ENCODE measurements at regions not wholly inside any gene's neighbourhood (a gene's known extent, or its start where the extent isn't known, plus 50 kb on each side); places are given as distances from the start of the nearest gene placed in this dataset.
A peak's percentile ranks its signal among the peaks of the same experiment; 100 is the strongest.
"Not testable (repeated sequence)": the region's sequence is repeated elsewhere in the genome, so short reads cannot be mapped to it uniquely, and the experiment has no call there.

- no peak for TF ChIP-seq CTCF (conservative IDR thresholded peaks at IDR 0.05)
- no peak overlapping the region for H3K4me3 ChIP-seq (ENCODE audit: low read length)
- Mint-ChIP-seq H3K27ac (no peak overlapping the region), H3K9me3 (no peaks in the 10 kb centered on the region), H3K4me1 (no peaks in the 10 kb centered on the region), H3K36me3 (ENCODE audit: low read depth) (no peaks in the 10 kb centered on the region), H3K4me3 (no peak overlapping the region), H3K27me3 (ENCODE audit: insufficient read depth) (peaks cover under 1% of the 10 kb centered on the region)
- H3K27ac ChIP-seq (ENCODE audit: low read depth, low read length), result no peak overlapping the region
- H3K9me3 ChIP-seq (ENCODE audit: control insufficient read depth, low read length), result no peaks in the 10 kb centered on the region
- H3K36me3 ChIP-seq (ENCODE audit: control insufficient read depth, insufficient read depth, low read length), result no peaks in the 10 kb centered on the region
- H3K4me1 ChIP-seq (ENCODE audit: control insufficient read depth, insufficient read depth, low read length), result no peaks in the 10 kb centered on the region
- 87 to 100% methylated on average over 1 to 2 of the region's 2 CpGs for WGBS, 2 experiments (ENCODE audit: insufficient coverage in 1 of 2, insufficient read length in 1 of 2)
- no peak for DNase-seq
- H3K9ac ChIP-seq (ENCODE audit: extremely low read depth, low read length, poor library complexity, severe bottlenecking), result no peak overlapping the region
- no peaks in the 10 kb centered on the region for H3K27me3 ChIP-seq (ENCODE audit: control insufficient read depth, insufficient read depth, low read length, poor library complexity, severe bottlenecking)
Observed at GRCh38 chr13:70985371-70985770, 877.1 kb upstream of the KLHL1 start.

- not testable (repeated sequence) for DNase-seq; H3K9me3 ChIP-seq (ENCODE audit: control insufficient read depth, low read length); H3K27me3 Mint-ChIP-seq (ENCODE audit: insufficient read depth); H3K36me3 ChIP-seq (ENCODE audit: control insufficient read depth, insufficient read depth, low read length); H3K4me1 Mint-ChIP-seq; H3K27me3 ChIP-seq (ENCODE audit: control insufficient read depth, insufficient read depth, low read length, poor library complexity, severe bottlenecking); H3K36me3 Mint-ChIP-seq (ENCODE audit: low read depth); H3K4me3 ChIP-seq (ENCODE audit: low read length); H3K9ac ChIP-seq (ENCODE audit: extremely low read depth, low read length, poor library complexity, severe bottlenecking); H3K9me3 Mint-ChIP-seq; H3K27ac ChIP-seq (ENCODE audit: low read depth, low read length); H3K4me1 ChIP-seq (ENCODE audit: control insufficient read depth, insufficient read depth, low read length); H3K4me3 Mint-ChIP-seq; H3K27ac Mint-ChIP-seq
Observed at GRCh38 chr13:70981219-70981618, 873.0 kb upstream of the KLHL1 start.

- Mint-ChIP-seq H3K27ac (no peak overlapping the region), H3K36me3 (ENCODE audit: low read depth) (no peaks in the 10 kb centered on the region), H3K4me1 (no peaks in the 10 kb centered on the region), H3K9me3 (no peaks in the 10 kb centered on the region), H3K27me3 (ENCODE audit: insufficient read depth) (peaks cover 2% of the 10 kb centered on the region), H3K4me3 (no peak overlapping the region)
- Histone ChIP-seq H3K4me3 (ENCODE audit: low read length) (no peak overlapping the region), H3K36me3 (ENCODE audit: control insufficient read depth, insufficient read depth, low read length) (no peaks in the 10 kb centered on the region), H3K27ac (ENCODE audit: low read depth, low read length) (no peak overlapping the region), H3K27me3 (ENCODE audit: control insufficient read depth, insufficient read depth, low read length, poor library complexity, severe bottlenecking) (no peaks in the 10 kb centered on the region), H3K9me3 (ENCODE audit: control insufficient read depth, low read length) (no peaks in the 10 kb centered on the region), H3K9ac (ENCODE audit: extremely low read depth, low read length, poor library complexity, severe bottlenecking) (no peak overlapping the region), H3K4me1 (ENCODE audit: control insufficient read depth, insufficient read depth, low read length) (no peaks in the 10 kb centered on the region)
- TF ChIP-seq CTCF (conservative IDR thresholded peaks at IDR 0.05), result no peak
- DNase-seq, result no peak
- WGBS, 2 experiments (ENCODE audit: insufficient coverage in 1 of 2, insufficient read length in 1 of 2), result 93% methylated on average over 4 of the region's 5 CpGs; no CpG with 5 or more reads in 1 of the 2 experiments
Observed at GRCh38 chr13:70969321-70969720, 861.1 kb upstream of the KLHL1 start.

- Mint-ChIP-seq H3K27ac (no peak overlapping the region), H3K36me3 (ENCODE audit: low read depth) (no peaks in the 10 kb centered on the region), H3K4me1 (no peaks in the 10 kb centered on the region), H3K9me3 (no peaks in the 10 kb centered on the region), H3K27me3 (ENCODE audit: insufficient read depth) (no peaks in the 10 kb centered on the region), H3K4me3 (no peak overlapping the region)
- Histone ChIP-seq H3K4me1 (ENCODE audit: control insufficient read depth, insufficient read depth, low read length) (no peaks in the 10 kb centered on the region), H3K27me3 (ENCODE audit: control insufficient read depth, insufficient read depth, low read length, poor library complexity, severe bottlenecking) (no peaks in the 10 kb centered on the region), H3K9ac (ENCODE audit: extremely low read depth, low read length, poor library complexity, severe bottlenecking) (no peak overlapping the region), H3K9me3 (ENCODE audit: control insufficient read depth, low read length) (no peaks in the 10 kb centered on the region), H3K4me3 (ENCODE audit: low read length) (no peak overlapping the region), H3K27ac (ENCODE audit: low read depth, low read length) (no peak overlapping the region), H3K36me3 (ENCODE audit: control insufficient read depth, insufficient read depth, low read length) (no peaks in the 10 kb centered on the region)
- DNase-seq, result peak; percentile 41
- 88 to 100% methylated on average over 3 to 9 of the region's 9 CpGs for WGBS, 2 experiments (ENCODE audit: insufficient coverage in 1 of 2, insufficient read length in 1 of 2)
- no peak for TF ChIP-seq CTCF (conservative IDR thresholded peaks at IDR 0.05)
Observed at GRCh38 chr13:70967564-70967963, 859.3 kb upstream of the KLHL1 start.

All from endodermal cell (in vitro differentiated cells).